Stimulated activated naive B cell treated with anti-CD40 and anti-IgM and Interleukin-4, amounts not matched to agents 10 μg/mL and 1 μg/mL and 100 μg/mL, for 72 hours (primary cell): ENCODE measurements at regions not wholly inside any gene's neighbourhood (a gene's known extent, or its start where the extent isn't known, plus 50 kb on each side); places are given as distances from the start of the nearest gene placed in this dataset.

Experiments
- ATAC-seq, 2 donors: fragments of 150-1000 bp; cut with Tn5 transposase; replicated peaks; 2 replicates each; pipeline ENCODE4 v1.10.0; 2021; ENCODE audit warnings: moderate library complexity in 1 of 2
- DNase-seq: peaks from one replicate; pipeline ENCODE4 v3.0.0; 2021
- H3K27ac Mint-ChIP-seq: one replicate; pipeline ENCODE4 v1.8.0; 2022; ENCODE audit warnings: mild to moderate bottlenecking, mixed read lengths
- H3K27me3 Mint-ChIP-seq, 2 donors: one replicate each; pipeline ENCODE4 v1.8.0; 2022; ENCODE audit warnings: mixed read lengths in 2 of 2
- H3K36me3 Mint-ChIP-seq, 2 donors: one replicate each; pipeline ENCODE4 v1.8.0; 2022; ENCODE audit warnings: mixed read lengths in 2 of 2, mild to moderate bottlenecking in 1 of 2
- H3K4me1 Mint-ChIP-seq, 2 donors: one replicate each; pipeline ENCODE4 v1.8.0; 2022; ENCODE audit warnings: mixed read lengths in 2 of 2, mild to moderate bottlenecking in 1 of 2
- H3K4me3 Mint-ChIP-seq, 2 donors: one replicate each; pipeline ENCODE4 v1.8.0; 2022; ENCODE audit warnings: mild to moderate bottlenecking in 2 of 2, mixed read lengths in 2 of 2, moderate library complexity in 1 of 2
- H3K9me3 Mint-ChIP-seq, 2 donors: one replicate each; pipeline ENCODE4 v1.8.0; 2022; ENCODE audit warnings: mixed read lengths in 2 of 2, mild to moderate bottlenecking in 1 of 2

- ATAC-seq (no peak), DNase-seq (no peak)
- no peaks in the 10 kb centered on the region for H3K4me1 Mint-ChIP-seq
- peaks cover 12 to 20% of the 10 kb centered on the region in 2 donors for H3K9me3 Mint-ChIP-seq
- no peak overlapping the region for H3K27ac Mint-ChIP-seq
- no peaks in the 10 kb centered on the region for H3K36me3 Mint-ChIP-seq
- H3K27me3 Mint-ChIP-seq = no peaks in the 10 kb centered on the region
- H3K4me3 Mint-ChIP-seq = no peak overlapping the region
Measured at GRCh38 chr19:31559494-31559893, 210.3 kb upstream of the TSHZ3 start.

GRCh38 chr19:31560086-31561060 lies 211.1 kb upstream of the TSHZ3 start:
- Mint-ChIP-seq H3K36me3 (no peaks in the 10 kb centered on the region), H3K27me3 (no peaks in the 10 kb centered on the region), H3K27ac (no peak overlapping the region), H3K4me3 (no peak overlapping the region), H3K9me3 (peaks cover 15 to 20% of the 10 kb centered on the region in 2 donors), H3K4me1 (no peaks in the 10 kb centered on the region)
- ATAC-seq (no peak), DNase-seq (no peak)

- Mint-ChIP-seq H3K27ac (no peak overlapping the region), H3K27me3 (no peaks in the 10 kb centered on the region), H3K4me3 (no peak overlapping the region), H3K9me3 (peaks cover 18% of the 10 kb centered on the region in 2 donors), H3K4me1 (no peaks in the 10 kb centered on the region), H3K36me3 (no peaks in the 10 kb centered on the region)
- DNase-seq (no peak), ATAC-seq (no peak)
Measured at GRCh38 chr19:31562966-31563612, 213.9 kb upstream of the TSHZ3 start.

- H3K4me1 Mint-ChIP-seq = no peaks in the 10 kb centered on the region
- H3K4me3 Mint-ChIP-seq = no peak overlapping the region
- no peaks in the 10 kb centered on the region for H3K36me3 Mint-ChIP-seq
- ATAC-seq = no peak
- no peak overlapping the region for H3K27ac Mint-ChIP-seq
- no peaks in the 10 kb centered on the region for H3K27me3 Mint-ChIP-seq
- H3K9me3 Mint-ChIP-seq = peaks cover 0 to 10% of the 10 kb centered on the region in 2 donors
- DNase-seq = no peak
Measured at GRCh38 chr19:31567776-31568175, 218.5 kb upstream of the TSHZ3 start.

- Mint-ChIP-seq H3K4me1 (no peaks in the 10 kb centered on the region), H3K27ac (no peak overlapping the region), H3K9me3 (peaks cover 0 to 10% of the 10 kb centered on the region in 2 donors), H3K36me3 (no peaks in the 10 kb centered on the region), H3K4me3 (no peak overlapping the region), H3K27me3 (no peaks in the 10 kb centered on the region)
- no peak for DNase-seq
- ATAC-seq = no peak
Measured at GRCh38 chr19:31568724-31569123, 219.5 kb upstream of the TSHZ3 start.

- Mint-ChIP-seq H3K9me3 (peaks cover 0 to 6% of the 10 kb centered on the region in 2 donors), H3K4me3 (no peak overlapping the region), H3K27me3 (no peaks in the 10 kb centered on the region), H3K4me1 (no peaks in the 10 kb centered on the region), H3K36me3 (no peaks in the 10 kb centered on the region), H3K27ac (no peak overlapping the region)
- no peak for DNase-seq
- ATAC-seq = no peak
Measured at GRCh38 chr19:31570718-31571117, 221.5 kb upstream of the TSHZ3 start.

- H3K4me1 Mint-ChIP-seq = no peaks in the 10 kb centered on the region
- peaks cover 0 to 2% of the 10 kb centered on the region in 2 donors for H3K9me3 Mint-ChIP-seq
- ATAC-seq (no peak), DNase-seq (no peak)
- no peaks in the 10 kb centered on the region for H3K27me3 Mint-ChIP-seq
- H3K4me3 Mint-ChIP-seq = no peak overlapping the region
- no peaks in the 10 kb centered on the region for H3K36me3 Mint-ChIP-seq
- H3K27ac Mint-ChIP-seq = peak overlapping the region; percentile 4
Measured at GRCh38 chr19:31572102-31572975, 223.1 kb upstream of the TSHZ3 start.

GRCh38 chr19:31572976-31573298 lies 223.7 kb upstream of the TSHZ3 start:
- H3K27me3 Mint-ChIP-seq = no peaks in the 10 kb centered on the region
- DNase-seq (no peak), ATAC-seq (no peak)
- H3K9me3 Mint-ChIP-seq = peaks cover 0 to 2% of the 10 kb centered on the region in 2 donors
- no peaks in the 10 kb centered on the region for H3K4me1 Mint-ChIP-seq
- no peak overlapping the region for H3K27ac Mint-ChIP-seq
- no peak overlapping the region for H3K4me3 Mint-ChIP-seq
- no peaks in the 10 kb centered on the region for H3K36me3 Mint-ChIP-seq

GRCh38 chr19:31574251-31574973 lies 225.2 kb upstream of the TSHZ3 start:
- H3K4me1 Mint-ChIP-seq = no peaks in the 10 kb centered on the region
- no peak for ATAC-seq

GRCh38 chr19:31575846-31576335 lies 226.7 kb upstream of the TSHZ3 start:
- Mint-ChIP-seq H3K4me3 (no peak overlapping the region), H3K4me1 (no peaks in the 10 kb centered on the region), H3K9me3 (peaks cover 0 to 2% of the 10 kb centered on the region in 2 donors), H3K27ac (no peak overlapping the region), H3K27me3 (no peaks in the 10 kb centered on the region), H3K36me3 (no peaks in the 10 kb centered on the region)
- no peak for DNase-seq
- no peak for ATAC-seq

More at GRCh38 chr19:31574251-31574973, 225.2 kb upstream of the TSHZ3 start:
- Mint-ChIP-seq H3K27me3 (no peaks in the 10 kb centered on the region), H3K36me3 (no peaks in the 10 kb centered on the region), H3K27ac (no peak overlapping the region), H3K4me3 (no peak overlapping the region), H3K9me3 (peaks cover 0 to 3% of the 10 kb centered on the region in 2 donors)
- DNase-seq = no peak

- Mint-ChIP-seq H3K36me3 (no peaks in the 10 kb centered on the region), H3K4me1 (no peaks in the 10 kb centered on the region), H3K27me3 (no peaks in the 10 kb centered on the region), H3K27ac (no peak overlapping the region), H3K9me3 (peaks cover 0 to 3% of the 10 kb centered on the region in 2 donors), H3K4me3 (no peak overlapping the region)
- no peak for DNase-seq
- ATAC-seq = no peak
Measured at GRCh38 chr19:31578326-31578725, 229.1 kb upstream of the TSHZ3 start.

- ATAC-seq = no peak
- no peaks in the 10 kb centered on the region for H3K4me1 Mint-ChIP-seq
- peaks cover 0 to 2% of the 10 kb centered on the region in 2 donors for H3K36me3 Mint-ChIP-seq
- H3K4me3 Mint-ChIP-seq = no peak overlapping the region
- peaks cover 0 to 1% of the 10 kb centered on the region in 2 donors for H3K9me3 Mint-ChIP-seq
- DNase-seq = no peak
- no peak overlapping the region for H3K27ac Mint-ChIP-seq
- peaks cover 0 to 6% of the 10 kb centered on the region in 2 donors for H3K27me3 Mint-ChIP-seq
Measured at GRCh38 chr19:31583148-31583547, 233.9 kb upstream of the TSHZ3 start.

- peaks cover 0 to 1% of the 10 kb centered on the region in 2 donors for H3K9me3 Mint-ChIP-seq
- no peak overlapping the region for H3K4me3 Mint-ChIP-seq
- ATAC-seq (no peak), DNase-seq (no peak)
- peaks cover 0 to 6% of the 10 kb centered on the region in 2 donors for H3K27me3 Mint-ChIP-seq
- peaks cover 0 to 2% of the 10 kb centered on the region in 2 donors for H3K36me3 Mint-ChIP-seq
- no peak overlapping the region for H3K27ac Mint-ChIP-seq
- no peaks in the 10 kb centered on the region for H3K4me1 Mint-ChIP-seq
Measured at GRCh38 chr19:31586282-31586681, 237.0 kb upstream of the TSHZ3 start.
